ENCODE measurements at regions not wholly inside any gene's neighbourhood (a gene's known extent, or its start where the extent isn't known, plus 50 kb on each side); places are given as distances from the start of the nearest gene placed in this dataset.
"Not testable (repeated sequence)": the region's sequence is repeated elsewhere in the genome, so short reads cannot be mapped to it uniquely, and the experiment has no call there.

DNA sequence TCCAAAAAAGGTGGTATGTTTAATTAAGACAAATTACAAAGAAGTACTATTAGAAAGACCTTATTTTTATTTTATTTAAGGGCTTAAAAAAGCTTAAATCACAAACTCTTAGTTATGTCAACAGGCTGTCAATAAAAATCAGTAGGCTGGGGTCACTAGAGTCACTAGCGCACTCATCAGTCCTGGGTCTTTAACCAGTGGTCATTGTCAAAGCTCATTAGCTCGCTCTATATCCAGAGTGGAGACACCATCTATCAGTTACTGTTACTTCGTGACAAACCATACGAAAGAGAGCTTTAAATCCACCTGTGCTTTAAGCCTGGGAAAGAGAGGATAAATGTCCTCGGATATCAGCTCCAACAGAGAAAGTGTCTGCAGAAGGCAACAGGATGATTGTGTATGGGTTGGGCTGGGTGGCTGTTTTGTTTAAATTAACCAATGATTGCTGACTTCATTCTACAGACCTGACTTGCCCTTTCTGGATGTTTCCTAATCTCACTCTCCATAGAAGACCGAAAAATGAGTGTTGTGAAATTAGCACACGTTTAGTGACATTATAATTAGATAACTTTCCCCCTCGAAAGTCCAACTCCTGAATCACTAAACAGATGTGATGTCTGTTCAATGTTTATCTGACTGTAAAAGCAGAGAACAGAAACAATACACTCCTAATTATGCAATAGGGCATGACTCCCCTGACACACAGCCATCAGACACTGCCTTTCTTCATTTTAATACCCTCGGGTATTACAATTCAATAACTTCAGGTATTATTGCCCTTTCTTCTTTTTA, 123.6 kb upstream of the TNPO1 start:
- no peak for DNase-seq (ENCODE audit: low read depth in 2 of 2)

DNA sequence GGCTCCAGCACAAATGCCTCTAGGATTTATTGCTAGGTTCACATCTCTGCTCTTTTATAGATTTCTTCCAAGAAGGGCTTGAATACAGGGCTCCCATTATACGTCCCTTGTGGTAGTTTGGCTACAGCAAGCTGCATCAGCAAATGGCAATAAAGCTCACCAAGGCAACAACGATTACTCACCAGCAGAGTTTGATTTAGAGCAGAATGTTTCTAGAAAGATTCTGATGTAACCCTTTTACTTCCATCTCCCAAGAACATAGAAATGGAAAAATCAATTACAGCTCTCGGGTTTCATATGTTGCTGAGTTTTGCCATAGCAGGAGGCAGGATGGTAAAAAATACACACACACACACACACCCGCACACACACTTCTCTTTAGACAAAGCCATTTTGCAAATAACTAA, 124.2 kb upstream of the TNPO1 start:
- DNase-seq (ENCODE audit: low read depth in 2 of 2): no peak

DNA sequence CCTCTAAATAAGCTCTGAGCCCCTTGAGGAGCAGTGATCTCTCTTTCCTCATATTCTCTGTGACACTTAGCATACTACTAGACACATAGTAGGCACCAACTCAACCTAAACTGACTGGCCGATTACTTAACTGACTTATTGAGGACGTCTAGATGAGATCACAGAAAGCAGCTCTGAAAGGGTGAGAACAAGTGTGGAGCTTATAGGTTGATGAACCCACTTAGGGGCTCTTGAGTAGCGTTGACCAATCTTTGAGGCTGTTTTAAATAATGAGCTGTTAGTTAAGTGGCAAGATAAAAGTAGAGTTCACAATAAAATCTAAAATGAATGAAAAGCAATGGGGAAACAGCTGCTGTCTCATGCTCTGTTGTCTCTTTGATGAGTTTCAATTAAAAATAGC, 124.7 kb upstream of the TNPO1 start:
- no peak for DNase-seq (ENCODE audit: low read depth in 2 of 2)

DNA sequence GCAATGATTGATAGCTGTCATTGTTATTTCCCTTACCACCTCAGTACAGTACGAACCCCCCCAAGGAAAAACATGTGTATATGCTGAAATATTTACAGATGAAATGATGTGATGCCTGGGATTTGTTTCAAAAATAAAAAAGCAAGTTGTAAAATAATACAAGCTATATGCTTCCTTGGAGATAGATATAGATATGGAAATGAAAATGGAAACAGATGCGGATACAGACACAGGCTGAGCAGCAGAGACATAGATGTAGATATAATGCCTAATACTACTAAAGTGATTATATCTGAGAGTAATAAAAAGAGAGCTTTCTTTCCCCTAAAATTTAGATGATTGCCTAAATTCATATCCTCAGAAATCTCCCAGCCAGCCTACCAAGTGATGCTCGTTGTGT, 127.5 kb upstream of the TNPO1 start:
- no peak for DNase-seq (ENCODE audit: low read depth in 2 of 2)

DNA sequence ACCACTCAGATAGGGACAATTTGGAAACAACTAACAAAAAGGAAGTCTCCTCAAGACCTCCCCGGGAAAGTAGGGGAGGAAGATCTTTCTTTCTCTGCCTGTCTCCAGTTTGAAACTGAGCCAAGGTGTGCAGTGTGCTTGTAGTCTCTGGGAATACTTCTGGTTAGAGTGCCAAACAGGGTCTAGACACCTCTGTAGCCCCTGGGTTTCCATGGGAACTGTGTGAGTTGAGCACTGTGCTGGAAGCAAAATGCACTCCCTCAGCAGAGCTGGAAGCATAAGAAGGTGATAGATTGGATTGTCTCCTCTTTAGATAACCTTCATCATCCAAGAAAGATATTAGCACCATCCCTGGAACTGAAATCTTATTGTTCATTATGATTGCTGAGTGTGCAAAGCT, 129.2 kb upstream of the TNPO1 start:
- no peak for DNase-seq (ENCODE audit: low read depth in 2 of 2)

DNA sequence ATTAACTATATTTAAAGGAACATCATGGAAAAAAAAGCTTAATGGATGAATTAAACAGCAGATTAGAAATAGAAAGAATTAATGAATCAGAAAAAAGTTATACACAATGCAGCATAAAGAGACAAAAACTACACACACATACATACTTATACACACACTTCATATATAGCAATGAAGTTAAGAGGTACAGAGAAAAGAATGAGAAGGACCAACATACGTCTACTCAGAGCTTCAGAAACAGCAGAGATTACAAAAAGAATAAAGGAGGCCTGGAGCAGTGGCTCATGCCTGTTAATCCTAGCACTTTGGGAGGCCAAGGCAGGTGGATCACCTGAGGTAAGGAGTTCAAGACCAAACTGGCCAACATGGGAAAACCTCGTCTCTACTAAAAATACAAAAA, 133.9 kb upstream of the TNPO1 start:
- DNase-seq (ENCODE audit: low read depth in 2 of 2): no peak

DNA sequence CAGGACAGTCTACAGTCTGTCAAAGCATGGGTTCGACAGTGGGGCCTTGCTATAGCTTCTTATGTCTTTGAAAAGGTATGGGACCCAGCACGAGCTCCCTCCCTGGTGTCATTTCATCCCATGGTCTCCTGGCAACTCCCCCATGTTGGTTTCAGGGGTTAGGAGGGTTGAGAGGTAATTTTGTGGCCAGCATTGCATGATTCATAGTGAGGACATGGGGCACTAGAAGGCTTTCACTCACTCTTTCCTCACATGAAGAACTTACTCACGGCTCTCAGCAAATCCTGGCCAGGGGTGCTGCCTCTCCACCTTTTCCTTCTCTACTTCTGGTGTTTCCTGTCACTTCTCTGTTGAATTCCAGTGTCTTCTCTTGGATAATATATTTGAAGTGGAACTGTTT, 134.7 kb upstream of the TNPO1 start:
- no peak for DNase-seq (ENCODE audit: low read depth in 2 of 2)

DNA sequence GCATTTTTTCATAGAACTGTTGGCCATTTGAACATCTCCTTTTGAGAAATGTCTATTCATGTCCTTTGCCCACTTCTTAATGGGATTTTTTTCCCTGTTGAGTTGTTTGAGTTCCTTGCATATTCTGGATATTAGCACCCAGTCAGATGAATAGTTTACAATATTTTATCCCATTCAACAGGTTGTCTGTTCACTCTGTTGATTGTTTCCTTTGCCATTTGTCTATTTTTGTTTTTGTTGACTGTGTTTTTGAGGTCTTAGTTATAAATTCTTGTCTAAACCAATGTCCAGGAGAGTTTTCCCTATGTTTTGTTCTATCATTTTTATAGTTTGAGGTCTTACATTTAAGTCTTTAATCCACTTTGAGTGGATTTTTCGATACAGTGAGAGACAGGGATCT, 139.0 kb upstream of the TNPO1 start:
- DNase-seq (ENCODE audit: low read depth in 2 of 2): no peak

DNA sequence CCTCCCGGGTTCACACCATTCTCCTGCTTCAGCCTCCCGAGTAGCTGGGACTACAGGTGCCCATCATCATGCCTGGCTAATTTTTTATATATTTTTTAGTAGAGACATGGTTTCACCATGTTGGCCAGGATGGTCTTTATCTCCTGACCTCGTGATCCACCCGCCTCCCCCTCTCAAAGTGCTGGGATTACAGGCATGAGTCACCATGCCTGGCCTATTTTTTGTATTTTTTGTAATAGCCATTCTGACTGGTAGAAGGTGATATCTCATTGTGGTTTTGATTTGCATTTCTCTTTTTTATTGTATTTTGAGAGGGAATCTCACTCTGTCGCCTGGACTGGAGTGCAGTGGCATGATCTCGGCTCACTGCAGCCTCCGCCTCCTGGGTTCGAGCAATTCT, 139.6 kb upstream of the TNPO1 start:
- DNase-seq (ENCODE audit: low read depth in 2 of 2): not testable (repeated sequence)

DNA sequence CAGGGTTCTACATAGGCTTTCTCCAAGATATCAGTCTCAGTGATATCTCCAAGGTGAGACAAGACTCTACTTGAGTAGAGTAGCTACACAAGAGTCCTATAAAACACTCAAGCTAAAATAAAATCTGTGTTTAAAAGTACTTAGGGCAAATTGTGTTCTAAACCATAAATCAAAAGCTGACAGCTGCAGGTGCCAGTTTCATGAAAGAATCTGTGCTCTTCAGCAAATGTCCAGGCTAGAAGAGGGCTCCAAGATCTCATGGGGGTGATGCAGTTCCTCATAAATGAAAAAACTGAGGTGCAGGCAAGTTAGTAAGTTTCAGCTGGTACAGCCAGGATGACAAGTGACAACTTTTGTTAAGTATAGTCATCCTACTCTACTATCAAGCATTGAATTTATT, 142.8 kb upstream of the TNPO1 start:
- DNase-seq (ENCODE audit: low read depth in 2 of 2): no peak

DNA sequence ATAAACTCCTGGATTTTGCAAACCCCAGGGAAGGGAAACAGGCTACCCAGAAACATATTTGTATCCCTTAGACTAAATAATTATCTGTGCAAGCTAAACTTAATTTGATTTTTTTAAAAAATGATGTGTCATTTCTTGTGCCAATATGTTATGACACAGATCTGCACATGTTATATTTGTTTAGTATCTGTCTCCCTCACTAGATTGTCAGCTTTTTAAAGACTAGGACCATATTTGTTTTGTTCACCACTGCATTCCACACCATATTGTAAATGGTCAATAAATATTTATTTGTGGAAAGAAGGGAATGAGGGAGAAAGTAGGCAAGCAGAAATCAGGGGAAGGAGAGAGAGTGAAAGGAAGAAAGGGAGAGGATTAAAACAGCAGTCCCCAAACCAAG, 143.3 kb upstream of the TNPO1 start:
- no peak for DNase-seq (ENCODE audit: low read depth in 2 of 2)

DNA sequence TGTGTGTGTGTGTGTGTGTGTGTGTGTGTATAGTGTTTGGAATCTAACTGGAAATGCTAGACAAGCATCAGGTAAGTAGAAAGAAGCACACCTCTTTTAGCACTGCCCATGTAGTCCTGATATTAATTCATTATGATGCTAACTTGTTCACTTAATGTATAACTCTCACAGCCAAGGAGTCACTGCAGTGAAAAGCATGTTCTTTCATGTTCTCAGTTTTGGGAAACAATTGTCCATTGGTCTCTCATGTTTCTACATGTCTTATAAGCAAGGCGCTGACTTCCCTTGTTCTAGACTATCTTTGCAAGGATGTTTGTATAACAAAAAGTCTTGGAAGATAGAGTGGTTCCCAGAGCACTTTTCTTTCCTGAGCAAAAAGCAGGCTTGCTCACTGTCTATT, 148.8 kb upstream of the TNPO1 start:
- no peak for DNase-seq (ENCODE audit: low read depth in 2 of 2)

DNA sequence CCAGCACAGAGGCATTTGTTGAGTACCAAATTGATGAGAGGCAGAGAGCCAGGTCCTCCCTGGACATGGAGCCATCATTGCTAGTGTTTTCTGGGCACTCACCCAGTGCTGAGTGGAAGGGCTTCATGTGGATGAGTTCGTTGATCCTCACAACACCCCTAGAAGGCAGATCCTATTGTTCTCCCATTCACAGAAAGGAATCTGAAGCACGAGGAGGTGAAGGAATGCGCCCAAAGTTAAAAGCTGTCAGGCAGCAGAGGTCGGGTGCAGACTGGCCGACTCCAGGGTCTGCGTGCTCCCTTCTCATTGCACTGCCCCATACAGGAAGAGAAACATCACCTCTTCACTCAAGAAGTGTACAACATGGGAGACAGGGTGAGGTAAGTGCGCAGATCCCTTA, 153.5 kb upstream of the TNPO1 start:
- no peak for DNase-seq (ENCODE audit: low read depth in 2 of 2)

DNA sequence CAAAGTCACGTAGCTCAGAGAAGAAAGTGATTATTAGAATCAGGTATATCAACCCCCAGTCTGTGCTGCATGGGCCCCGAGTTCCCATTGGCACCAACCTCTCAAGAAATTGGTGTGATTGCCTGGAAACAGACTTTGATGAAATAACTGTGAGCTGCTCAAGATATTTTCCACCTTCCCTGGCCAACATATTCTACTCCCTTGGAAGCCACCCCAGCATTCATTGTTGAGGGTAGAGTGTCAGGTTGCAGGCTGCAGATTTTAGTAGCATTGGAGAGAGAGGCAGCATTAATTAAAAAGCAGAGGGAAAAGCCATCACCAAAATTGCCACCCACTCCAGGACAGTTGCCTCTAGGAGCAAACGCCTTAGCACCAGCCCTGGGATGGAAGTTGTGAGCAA, 154.2 kb upstream of the TNPO1 start:
- DNase-seq (ENCODE audit: low read depth in 2 of 2): no peak

DNA sequence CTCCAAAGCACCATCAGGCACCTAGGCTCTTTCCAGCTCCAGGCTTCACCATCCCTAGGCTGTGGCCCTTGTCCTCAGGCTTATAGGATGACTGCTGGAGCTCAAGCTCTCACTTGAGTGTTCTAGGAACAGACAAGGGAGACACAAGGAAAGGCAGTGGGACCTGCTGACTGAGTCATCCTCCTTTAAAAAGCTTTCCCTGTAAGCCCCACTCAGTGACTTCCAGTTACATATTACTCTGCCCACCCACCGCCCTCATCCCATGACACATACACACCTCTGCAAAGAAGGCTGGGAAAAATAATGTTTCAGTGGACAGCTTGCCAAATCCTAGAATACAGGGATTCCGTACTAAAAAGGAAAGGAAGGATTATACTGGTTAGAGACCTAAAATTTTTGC, 154.2 kb upstream of the ZNF366 start:
- DNase-seq (ENCODE audit: low read depth in 2 of 2): no peak

DNA sequence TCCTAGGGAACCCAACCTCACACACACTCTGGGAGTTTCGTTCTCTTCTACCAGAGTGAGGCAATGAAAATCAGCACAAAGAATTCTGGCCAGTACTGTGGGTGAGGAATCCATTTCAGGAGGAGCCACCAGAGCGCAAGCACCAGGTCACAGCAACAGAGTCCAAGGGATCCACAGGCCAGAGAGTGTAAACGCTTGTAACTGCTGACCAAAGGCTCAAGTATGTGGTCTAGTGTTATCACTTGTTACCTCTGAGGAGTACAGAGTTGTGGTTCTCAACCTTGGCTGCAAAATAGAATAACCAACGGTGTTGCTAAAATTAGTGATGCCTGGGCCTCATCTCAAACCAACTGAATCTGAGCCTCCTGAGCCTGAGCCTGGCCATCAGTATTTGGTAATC, 152.5 kb upstream of the ZNF366 start:
- DNase-seq (ENCODE audit: low read depth in 2 of 2): no peak

DNA sequence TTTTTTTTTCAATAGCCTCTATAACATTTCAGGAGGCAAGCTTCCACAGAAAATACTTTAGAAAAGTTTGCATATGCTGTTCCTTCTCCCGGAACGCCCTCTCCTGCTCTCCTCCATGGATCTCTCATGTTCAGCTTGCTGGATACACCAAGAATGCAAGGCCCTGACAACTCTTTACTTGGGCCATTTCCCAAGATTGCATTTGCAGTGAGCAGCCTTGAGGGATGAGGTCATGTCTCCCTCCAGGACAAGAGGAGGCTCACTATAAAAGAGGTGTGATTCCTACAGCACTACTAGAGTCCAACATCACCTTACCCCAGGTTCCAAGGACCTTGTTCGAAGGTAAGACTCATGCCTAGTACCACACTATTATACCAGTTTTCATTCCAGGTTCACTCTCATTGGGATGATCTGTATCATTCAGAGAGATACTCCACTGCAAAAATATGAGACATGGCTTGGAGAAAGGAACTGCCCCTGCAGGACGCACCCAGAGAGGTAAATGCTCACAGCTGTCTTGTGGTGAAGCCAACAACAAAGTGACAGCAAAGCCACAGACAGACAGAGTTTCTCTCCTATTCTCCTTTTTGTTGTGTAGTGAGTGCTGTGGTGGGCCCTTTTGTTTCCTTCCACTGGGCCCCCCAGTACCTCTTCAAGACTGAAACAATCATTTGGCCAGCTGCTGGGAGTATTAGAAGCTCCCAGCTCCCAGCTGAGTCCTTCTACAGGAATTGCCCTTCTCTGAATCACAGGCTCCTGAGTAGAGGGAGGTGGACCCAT, 151.7 kb upstream of the ZNF366 start:
- no peak for DNase-seq (ENCODE audit: low read depth in 2 of 2)

DNA sequence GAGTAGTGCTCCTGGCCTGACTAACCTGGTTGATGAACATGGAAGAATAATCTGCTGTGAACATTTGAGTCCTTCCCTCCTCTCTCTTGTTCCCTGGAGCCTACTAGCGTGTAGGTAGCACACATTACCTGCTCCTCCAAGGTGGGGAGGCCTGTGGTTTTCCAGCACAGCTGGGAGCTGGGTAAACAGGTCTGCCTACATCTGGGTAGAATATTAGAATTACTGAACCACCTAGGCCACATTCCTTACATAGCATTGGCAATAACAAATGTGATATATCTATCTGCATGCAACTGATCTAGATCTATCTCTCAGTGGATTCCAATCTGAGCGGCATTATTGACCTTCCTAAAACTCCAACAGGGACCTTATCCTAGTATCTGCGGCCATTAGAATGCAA, 151.0 kb upstream of the ZNF366 start:
- no peak for DNase-seq (ENCODE audit: low read depth in 2 of 2)

DNA sequence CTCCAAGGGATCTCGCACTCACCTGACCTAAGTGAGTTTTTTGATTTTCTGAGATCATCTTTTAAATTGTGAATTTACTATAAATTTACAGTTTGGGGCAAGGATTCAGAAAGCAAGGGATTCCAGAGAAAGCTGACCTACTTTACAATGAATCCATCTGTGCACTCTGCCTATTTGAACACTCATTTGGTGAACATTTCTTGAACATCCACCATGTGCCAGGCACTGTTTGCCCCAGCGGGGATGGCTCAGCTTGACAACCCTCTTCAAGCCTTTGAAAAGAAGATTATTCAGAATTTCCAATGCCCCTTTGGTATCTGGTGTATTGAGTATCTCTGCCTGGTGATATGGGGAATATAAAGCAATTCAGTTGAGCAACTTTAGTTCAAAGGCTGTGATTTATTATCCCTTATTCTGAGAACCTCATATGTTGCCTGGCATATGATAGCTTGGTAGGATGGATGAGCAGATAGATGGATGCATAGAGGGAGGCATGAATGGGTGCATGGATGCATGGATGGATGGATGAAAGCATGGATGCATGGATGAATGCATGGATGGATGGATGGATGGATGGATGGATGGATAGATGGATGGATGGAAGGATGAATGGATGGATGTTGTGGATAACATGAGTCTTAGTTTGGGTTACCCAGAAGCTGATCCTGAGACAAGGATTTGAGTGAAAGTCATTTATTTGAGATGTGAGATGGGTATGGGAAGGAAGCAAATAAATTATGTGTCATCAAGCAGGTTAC, 149.7 kb upstream of the ZNF366 start:
- DNase-seq (ENCODE audit: low read depth in 2 of 2): no peak

DNA sequence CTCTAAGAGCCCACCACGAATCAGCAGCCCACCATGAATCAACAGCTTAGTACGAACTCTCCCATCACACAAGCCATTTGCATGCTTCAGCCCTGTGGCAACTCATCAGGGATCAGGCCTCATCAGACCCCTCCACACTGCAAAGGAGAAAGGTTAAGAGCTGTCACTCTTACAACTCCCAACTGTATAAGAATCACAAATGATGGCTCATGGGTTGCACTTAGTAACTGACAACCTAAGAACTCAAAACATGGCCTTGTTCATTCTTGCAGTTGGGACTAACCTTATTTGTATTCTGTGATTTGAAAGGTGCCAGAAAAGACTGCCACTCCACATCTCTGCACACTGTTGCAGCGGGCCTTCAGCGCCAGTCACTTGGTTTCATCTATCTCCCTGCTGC, 149.1 kb upstream of the ZNF366 start:
- no peak for DNase-seq (ENCODE audit: low read depth in 2 of 2)

DNA sequence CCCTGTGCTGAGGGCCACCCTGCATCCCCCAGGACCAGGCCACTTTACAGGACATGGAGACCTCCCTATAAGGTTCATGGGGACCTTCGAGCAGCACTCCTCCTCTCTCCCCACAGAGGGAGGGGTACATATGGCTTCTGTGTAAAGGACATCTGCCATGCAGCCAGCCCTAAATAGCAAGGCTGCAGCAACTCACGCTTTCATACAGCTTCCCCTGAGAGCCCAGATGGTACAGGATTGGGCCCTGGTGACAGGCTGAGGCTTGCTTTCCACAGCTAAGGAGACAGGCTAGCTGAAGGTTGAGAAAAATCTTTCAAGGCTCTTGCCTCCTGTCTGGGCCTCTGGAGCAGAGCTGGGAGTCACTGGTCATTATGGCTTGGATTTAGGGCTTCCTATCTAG, 147.0 kb upstream of the ZNF366 start:
- no peak for DNase-seq (ENCODE audit: low read depth in 2 of 2)

DNA sequence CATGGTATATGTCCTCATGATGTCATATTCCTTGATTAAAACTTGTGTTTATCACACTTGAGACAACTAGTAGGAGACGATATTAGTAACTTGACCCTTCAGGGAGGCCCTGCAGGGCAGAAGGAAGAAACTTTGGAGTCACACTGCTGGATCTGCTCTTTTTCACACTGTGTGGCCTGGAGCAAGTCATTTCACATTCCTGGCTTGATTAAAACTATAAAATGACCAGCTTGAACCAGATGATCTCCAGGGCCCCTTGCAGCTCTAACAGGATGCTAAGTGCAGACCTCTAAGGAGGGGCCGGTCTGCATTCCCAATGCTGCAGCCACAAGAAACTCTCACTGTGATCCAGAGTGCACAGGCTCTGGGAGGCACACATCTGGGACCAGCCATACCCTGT, 146.4 kb upstream of the ZNF366 start:
- no peak for DNase-seq (ENCODE audit: low read depth in 2 of 2)

DNA sequence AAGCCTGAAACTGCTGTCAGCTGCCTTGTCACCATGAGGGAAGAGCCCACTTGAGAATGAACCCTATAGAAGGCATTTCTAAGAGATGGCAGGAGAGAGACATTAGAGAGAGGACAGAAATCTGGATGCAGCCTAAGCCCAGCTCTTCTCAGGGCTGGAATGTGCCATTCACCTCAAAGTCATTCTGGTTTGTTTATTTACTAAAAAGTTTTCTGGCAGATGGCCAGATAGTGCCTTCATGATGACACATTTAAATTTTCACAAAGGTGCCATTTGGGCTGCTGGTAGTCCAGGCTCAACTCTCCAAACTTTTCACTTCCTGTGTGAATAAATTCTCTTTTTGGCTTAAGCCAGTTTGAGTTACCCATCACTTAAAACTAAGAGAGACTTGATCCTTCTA, 144.6 kb upstream of the ZNF366 start:
- DNase-seq (ENCODE audit: low read depth in 2 of 2): no peak
